ENCODE measurements at regions not wholly inside any gene's neighbourhood (a gene's known extent, or its start where the extent isn't known, plus 50 kb on each side); places are given as distances from the start of the nearest gene placed in this dataset.

DNA sequence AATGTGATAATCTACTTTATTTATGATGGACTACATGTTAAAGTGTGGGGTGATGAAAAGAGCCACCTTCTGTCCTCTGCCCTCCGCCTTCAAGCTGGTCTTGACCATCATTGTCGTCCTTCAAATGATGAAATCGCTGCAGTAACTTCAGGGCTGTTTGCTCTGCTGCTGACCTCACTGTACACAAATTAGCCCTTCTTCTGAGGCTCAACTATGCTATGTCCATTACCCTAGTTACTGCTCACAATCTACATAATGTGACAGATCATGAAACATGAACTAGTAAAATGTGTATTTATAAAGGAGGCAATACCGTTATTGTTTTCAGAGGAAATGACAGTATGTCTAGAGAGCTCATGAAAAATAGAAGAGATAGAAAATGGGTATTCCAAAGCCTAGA is 145.9 kb downstream of the RFC3 start:
- TF ChIP-seq POLR2A (IDR thresholded peaks at IDR 0.05; ENCODE audit: low read length), result no peak
- TF ChIP-seq GATA1 (IDR thresholded peaks at IDR 0.05; ENCODE audit: low read depth, low read length), result no peak

Measured in erythroblast (primary cell).